SH-SY5Y (cell line): ENCODE measurements at regions not wholly inside any gene's neighbourhood (a gene's known extent, or its start where the extent isn't known, plus 50 kb on each side); places are given as distances from the start of the nearest gene placed in this dataset.

Experiments used
- GATA2 ChIP-seq: IDR thresholded peaks from 2 replicates; pipeline ENCODE4 v1.6.1; 2011; ENCODE audit warnings: mild to moderate bottlenecking, low read depth, low read length
- GATA3 ChIP-seq: IDR thresholded peaks from 2 replicates; pipeline ENCODE4 v1.6.1; 2011; ENCODE audit warnings: low read depth, mild to moderate bottlenecking, low read length, moderate library complexity

DNA sequence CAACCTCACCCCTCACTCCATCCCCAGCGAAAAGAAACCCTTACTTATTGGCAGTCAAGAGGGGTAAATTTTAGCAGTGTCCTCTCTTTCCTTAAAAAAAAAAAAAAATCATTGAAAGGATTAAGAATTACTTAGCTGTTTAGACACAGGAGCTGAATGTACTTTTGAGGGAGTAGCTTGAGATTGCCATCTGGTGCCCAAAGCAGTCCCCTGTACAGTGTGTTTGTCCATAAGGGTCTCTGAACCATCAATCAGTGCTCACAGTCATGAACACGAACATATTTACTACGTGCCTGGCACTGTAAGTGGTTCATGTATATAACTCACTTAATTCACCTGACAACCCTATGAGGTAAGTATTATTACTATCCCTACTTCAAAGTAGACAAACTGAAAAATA, 463.5 kb downstream of the RAP2B start:
- no peak for TF ChIP-seq GATA3
- no peak for TF ChIP-seq GATA2

DNA sequence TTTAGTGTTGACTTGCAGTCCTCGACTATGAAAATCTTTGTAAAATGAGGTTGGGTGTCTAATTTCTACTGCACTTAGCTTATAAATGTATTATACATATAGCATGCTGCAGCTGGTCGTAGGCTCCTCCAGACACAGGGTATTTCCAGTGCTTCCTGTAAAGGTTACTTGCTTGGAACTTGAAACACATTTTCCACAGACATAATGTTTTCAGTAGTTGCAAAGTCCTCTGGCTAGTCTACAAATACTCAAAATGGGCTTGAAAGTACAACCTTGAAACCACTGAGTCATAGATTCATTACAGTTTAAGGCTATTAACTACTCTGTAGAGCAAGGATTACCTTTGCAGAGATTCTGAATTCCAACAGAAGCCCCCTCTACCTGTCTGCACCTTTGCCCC, 464.1 kb downstream of the RAP2B start:
- no peak for TF ChIP-seq GATA2
- no peak for TF ChIP-seq GATA3

DNA sequence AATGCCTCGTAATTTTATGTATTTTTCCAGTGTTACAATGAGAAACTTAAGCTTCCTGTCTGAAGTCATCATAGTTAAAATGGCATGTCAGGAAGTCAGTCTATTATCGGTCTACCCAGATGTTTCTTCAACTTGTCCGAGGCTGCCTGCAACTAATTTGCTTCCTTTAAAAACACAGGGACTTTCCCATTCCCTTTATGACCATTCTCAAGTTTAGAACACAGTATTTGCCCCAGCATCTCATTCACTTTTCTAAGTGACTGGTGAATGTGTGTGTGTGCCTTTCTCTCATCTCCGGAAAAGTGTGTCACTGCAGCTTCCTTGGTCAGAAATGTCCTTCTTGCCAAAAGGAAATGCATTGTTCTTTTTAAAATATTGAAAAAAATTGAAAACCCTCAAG, 466.6 kb downstream of the RAP2B start:
- TF ChIP-seq GATA3 (no peak), GATA2 (no peak)

DNA sequence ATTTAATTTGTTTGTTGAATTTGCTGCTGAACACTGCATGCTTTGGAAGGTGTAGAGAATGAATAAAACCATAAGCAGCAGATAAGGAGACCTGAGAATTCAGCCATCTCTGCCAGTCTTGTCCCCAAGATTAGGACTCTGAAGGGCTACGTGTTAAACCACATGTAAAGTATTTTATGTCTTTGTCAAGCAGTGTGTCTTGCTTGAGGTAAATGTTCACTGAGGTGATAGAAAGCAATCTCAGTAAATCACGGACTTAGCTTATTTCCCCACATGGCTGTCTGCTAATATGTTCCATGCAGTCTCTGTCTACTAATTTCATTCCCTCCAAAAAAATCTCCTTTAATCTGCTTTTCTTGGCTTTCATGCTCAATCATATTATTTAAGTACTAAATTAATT, 467.1 kb downstream of the RAP2B start:
- TF ChIP-seq GATA3: no peak
- no peak for TF ChIP-seq GATA2

DNA sequence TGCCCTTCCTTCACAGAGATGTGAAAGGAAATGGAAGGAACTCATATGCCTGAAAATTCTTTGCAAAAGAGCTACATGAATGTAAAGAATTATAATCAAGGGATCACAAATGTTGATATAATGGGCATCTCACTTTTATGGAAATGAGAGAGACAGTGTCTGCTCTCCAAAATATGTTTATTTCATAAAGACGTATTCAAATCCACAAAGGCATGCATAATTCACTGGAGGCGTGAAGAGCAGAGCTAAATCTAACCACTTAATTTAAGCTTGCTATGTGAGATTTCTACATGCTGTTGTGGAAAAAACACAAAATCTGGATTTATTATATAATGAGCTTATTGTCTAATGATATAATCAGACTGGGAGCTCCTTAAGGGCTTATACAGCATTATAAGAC, 469.1 kb downstream of the RAP2B start:
- TF ChIP-seq GATA3 (no peak), GATA2 (no peak)

DNA sequence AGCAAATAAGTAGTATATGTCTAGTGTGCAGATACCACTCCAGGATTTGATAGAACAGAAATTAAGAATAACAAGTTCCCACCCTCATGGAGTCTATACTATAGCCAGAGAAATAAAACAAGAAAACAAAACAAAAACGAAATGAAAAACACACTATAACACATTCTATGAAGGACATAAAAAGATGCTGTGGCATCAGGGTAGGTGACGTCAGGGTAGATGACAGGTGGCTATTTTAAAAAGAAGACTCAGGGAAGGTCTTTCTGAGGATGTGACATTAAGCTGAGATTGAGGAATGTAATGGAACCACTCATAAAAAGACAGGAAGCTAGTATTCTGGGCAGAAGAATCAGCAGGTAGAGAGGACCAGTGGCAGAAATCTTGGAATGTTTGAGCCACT, 469.6 kb downstream of the RAP2B start:
- TF ChIP-seq GATA2 (no peak), GATA3 (no peak)

DNA sequence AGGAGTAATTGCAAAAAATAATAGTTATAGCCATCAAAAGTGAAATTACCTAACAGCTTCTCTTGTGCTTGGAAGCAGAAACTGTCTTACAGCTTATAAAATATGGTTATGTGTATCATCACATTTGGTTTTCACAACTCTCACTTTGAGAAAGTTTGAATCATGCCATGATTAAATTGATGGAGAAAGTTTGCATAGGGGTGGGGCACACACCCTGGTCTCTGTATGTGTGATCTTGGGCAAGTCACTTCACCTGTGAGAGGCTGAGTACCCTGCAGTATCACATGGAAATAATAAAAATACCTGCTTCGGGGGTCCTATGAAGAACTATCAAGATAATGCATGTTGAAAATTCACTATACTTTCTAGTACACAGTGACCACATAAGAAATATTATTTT, 471.4 kb downstream of the RAP2B start:
- TF ChIP-seq GATA2: no peak
- TF ChIP-seq GATA3: no peak

DNA sequence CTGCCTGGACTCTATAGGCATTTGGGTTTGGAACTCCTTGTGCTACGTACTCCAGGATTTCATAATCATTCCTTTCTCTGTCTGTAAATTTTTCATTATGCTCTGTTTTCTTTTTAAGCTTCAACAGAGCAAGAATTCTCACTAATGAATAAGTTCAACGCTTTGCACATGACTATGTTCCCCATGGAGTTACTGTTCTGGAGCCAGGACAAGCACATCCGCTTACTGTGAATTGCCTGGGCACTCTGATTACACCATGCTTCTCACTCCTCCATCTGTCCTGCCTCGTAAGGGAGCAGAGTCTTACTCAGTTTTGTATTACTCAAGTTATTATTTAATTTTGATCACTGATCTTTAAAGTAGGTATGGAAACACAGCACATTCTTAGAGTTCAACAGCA, 472.7 kb downstream of the RAP2B start:
- TF ChIP-seq GATA2: no peak
- no peak for TF ChIP-seq GATA3

DNA sequence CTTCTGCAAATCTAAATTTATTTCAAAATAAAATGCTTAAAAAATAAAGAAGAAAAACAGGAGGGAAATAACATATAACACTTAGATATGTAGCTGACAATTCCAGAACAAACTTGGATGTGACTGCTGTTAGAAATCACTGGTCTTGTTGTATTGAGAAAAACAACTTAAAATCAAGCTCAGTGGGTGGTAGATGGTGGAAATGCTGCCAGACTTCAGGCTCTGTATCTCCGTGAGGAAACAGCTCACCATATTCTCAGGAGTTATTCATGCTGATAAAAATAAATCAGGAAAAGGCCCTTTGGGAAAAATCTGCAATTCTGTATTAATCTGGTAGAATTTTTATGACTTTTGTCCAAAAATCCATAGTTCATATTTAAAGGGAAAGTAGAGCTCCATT, 477.6 kb downstream of the RAP2B start:
- no peak for TF ChIP-seq GATA3
- no peak for TF ChIP-seq GATA2

DNA sequence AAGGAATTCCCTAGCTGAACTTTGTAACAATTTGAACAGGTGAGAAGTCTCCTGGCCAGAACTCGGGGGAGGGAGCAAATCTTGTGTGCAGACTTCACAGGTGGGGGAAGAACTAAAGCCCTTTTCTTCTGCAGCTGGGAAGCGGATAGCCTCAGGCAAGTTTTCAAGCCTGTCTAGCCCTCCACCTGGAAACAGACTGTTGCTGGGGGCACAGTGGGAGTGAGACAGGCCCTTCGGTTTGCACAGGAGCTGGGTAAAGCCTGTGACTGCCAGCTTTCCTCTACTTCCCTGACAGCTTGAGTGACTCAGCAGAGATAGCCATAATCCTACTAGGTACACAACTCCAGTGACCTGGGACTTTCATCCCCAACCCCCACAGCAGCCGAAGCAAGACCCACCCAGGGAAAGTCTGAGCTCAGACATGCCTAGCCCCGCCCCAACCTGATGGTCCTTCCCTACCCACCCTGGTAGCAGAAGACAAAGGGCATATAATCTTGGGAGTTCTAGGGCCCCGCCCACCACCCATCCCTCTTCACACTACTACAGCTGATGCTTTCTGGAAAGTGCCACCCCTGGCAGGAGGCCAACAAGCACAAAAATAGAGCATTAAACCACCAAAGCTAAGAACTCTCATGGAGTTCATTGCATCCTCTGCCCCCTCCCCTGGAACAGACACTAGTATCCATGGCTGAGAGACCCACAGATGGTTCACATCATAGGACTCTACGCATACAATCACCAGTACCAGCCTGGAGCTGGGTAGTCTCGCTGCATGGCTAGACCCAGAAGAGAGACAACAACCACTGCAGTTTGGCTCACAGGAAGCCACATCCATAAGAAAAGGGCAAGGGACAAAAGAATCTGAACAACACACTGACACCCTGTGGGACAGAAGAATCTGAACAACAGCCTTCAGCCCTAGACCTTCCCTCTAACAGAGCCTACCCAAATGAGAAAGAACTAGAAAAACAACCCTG, 479.0 kb downstream of the RAP2B start:
- TF ChIP-seq GATA2 (no peak), GATA3 (no peak)

DNA sequence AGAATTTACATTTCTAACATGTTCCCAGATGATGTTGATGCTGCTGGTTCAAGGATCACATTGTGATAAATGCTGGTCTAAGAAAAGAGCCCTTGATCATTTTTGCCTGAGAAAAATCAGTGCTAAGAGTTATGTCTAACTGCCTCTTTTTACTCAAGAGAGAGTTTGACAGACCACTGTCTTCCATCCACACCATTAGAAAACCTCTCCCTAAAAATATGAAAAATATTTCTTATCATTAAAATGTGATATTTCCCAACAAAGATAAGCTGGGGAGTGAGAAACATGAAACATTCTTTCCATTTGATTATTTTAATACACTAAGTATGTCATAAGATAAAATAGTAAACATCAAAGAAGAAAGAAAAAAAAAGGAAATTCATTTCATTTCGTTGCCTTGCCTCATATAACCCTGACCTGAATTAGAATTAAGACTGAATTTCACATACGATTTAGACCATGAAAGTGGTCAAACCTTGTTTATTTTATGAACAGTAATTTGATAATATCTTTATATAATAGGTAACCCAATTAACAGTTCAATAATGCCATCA, 471.8 kb upstream of the ARHGEF26 start:
- TF ChIP-seq GATA3: no peak
- TF ChIP-seq GATA2: no peak

DNA sequence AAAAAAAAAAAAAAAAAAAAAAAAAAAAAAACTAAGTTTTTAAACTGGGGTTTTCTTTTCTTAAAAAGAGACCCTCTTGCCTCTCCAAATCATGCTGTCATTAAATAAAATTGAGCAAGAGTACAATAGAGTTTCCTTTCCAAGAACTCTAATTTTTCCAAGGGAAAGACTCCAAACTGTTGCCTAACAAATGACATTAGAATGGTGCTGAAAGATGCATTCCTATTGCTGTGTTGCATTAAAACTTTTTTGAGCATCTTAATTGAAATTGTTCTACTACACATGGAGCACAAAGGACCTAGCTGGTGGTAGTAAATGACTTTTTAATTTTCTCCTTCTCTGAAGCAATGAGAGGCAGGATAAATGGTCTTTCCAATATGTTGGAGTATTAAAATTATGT, 469.1 kb upstream of the ARHGEF26 start:
- TF ChIP-seq GATA3 (no peak), GATA2 (no peak)

DNA sequence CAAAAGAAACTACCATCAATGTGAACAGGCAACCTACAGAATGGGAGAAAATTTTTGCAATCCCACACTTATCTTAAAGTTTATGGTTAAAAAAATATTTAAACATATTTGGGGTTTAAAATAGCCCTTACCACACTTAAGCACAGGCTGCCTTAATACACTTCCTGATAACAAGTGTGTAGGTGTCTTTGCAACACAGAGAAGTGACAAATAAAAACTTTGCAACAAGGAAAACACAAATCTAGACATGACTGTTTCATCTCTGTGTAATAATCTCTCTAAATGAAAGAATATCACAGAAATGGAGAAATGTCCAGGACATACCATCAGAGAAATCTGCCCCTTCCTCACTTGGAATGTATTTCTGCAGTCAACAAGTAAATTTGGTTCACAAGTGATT, 464.1 kb upstream of the ARHGEF26 start:
- TF ChIP-seq GATA3 (no peak), GATA2 (no peak)

DNA sequence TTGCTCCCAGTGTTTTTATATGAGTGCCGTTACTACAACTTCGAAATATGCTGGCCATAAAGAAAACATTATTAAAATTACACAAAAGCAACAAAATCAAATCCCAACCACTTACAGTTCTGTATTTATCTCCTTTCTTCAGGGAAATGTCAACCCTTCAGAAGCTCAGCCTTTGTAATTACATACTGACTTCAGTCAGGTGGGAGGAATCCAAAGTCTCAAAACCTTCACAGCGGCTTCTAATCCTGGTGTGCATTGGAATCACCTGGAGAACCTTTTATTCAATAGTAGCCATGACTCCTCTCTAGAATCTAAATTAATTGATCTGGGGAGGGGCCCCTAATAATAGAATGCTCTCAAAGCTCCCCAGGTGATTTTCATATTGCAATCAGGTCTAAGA, 463.7 kb upstream of the ARHGEF26 start:
- no peak for TF ChIP-seq GATA3
- TF ChIP-seq GATA2: no peak

DNA sequence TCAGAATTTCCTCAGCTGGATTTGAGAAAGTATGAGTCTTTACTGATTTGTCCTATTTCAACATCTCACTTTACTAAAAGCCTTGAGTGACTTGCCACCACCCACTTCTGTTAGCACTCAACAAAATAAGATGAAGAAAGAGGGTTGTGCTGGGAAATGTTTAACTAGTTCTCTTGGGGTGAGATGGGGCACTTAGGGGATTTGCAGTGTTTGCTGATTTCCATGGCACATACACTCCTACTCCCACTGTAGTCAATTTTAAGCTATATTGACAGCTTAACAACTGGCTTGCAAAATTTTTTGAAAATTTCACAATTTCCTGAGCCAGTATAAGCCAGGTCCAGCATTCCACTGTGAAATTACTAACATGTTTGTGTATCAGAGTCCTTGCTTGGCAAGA, 463.1 kb upstream of the ARHGEF26 start:
- TF ChIP-seq GATA2: no peak
- no peak for TF ChIP-seq GATA3
